Mesenchymal stem cell (in vitro differentiated cells and primary cell): ENCODE measurements at regions not wholly inside any gene's neighbourhood (a gene's known extent, or its start where the extent isn't known, plus 50 kb on each side); places are given as distances from the start of the nearest gene placed in this dataset.
"Not testable (repeated sequence)": the region's sequence is repeated elsewhere in the genome, so short reads cannot be mapped to it uniquely, and the experiment has no call there.

Experiments
- DNase-seq: peaks from one replicate; pipeline ENCODE4 v3.0.0-alpha.2; 2013
- H2AFZ ChIP-seq: one replicate; pipeline ENCODE4 v1.6.1; 2013; ENCODE audit warnings: low read depth, mild to moderate bottlenecking, control low read depth, inconsistent platforms, low read length, moderate library complexity
- H2AK5ac ChIP-seq: 2 replicates; pipeline ENCODE4 v1.6.1; 2013; ENCODE audit warnings: low read length, moderate library complexity, mild to moderate bottlenecking, inconsistent platforms; ENCODE audit not compliant: severe bottlenecking
- H2BK120ac ChIP-seq: one replicate; pipeline ENCODE4 v1.6.1; 2013; ENCODE audit warnings: low read depth, mild to moderate bottlenecking, inconsistent platforms, low read length, moderate library complexity
- H2BK12ac ChIP-seq, 2 experiments: one replicate each; pipeline ENCODE4 v1.6.1; 2013; ENCODE audit warnings: inconsistent platforms in 2 of 2, low read length in 2 of 2, mild to moderate bottlenecking in 2 of 2, moderate library complexity in 2 of 2, control low read depth in 1 of 2
- H2BK15ac ChIP-seq: one replicate; pipeline ENCODE4 v1.6.1; 2013; ENCODE audit warnings: mild to moderate bottlenecking, low read depth, inconsistent platforms; ENCODE audit not compliant: poor library complexity, severe bottlenecking
- H2BK5ac ChIP-seq: 2 replicates; pipeline ENCODE4 v1.6.1; 2013; ENCODE audit warnings: low read depth, mild to moderate bottlenecking, low read length, control low read depth, inconsistent platforms; ENCODE audit not compliant: poor library complexity, severe bottlenecking
- H3K14ac ChIP-seq, 2 experiments: one replicate each; pipeline ENCODE4 v1.6.1; 2013; ENCODE audit warnings: inconsistent platforms in 2 of 2, low read length in 2 of 2, control low read depth in 1 of 2, mild to moderate bottlenecking in 1 of 2, moderate library complexity in 1 of 2
- H3K18ac ChIP-seq, 2 experiments: one replicate each; pipeline ENCODE4 v1.6.1; 2013; ENCODE audit warnings: inconsistent platforms in 2 of 2, low read length in 2 of 2, control low read depth in 1 of 2, low read depth in 1 of 2, mild to moderate bottlenecking in 1 of 2
- H3K23ac ChIP-seq, 2 experiments: one replicate each; pipeline ENCODE4 v1.6.1; 2013; ENCODE audit warnings: inconsistent platforms in 2 of 2, low read length in 2 of 2, mild to moderate bottlenecking in 2 of 2, moderate library complexity in 2 of 2, control low read depth in 1 of 2
- H3K27ac ChIP-seq: 2 replicates; pipeline ENCODE4 v1.5.1; 2013; ENCODE audit warnings: mild to moderate bottlenecking, moderate library complexity, low read length, control low read depth, inconsistent platforms; ENCODE audit not compliant: poor library complexity, severe bottlenecking
- H3K27me3 ChIP-seq, 2 experiments: 2 replicates each; pipeline versions ENCODE4 v1.6.1 to v1.7.0; 2013; ENCODE audit warnings: low read length in 2 of 2, mild to moderate bottlenecking in 2 of 2, moderate library complexity in 2 of 2, control low read depth in 1 of 2, inconsistent platforms in 1 of 2; ENCODE audit not compliant: control insufficient read depth in 1 of 2, insufficient read depth in 1 of 2
- H3K36me3 ChIP-seq, 2 experiments: 2 replicates each; pipeline versions ENCODE4 v1.6.1 to v1.7.0; 2013; ENCODE audit warnings: low read length in 2 of 2, control low read depth in 1 of 2, inconsistent platforms in 1 of 2, low read depth in 1 of 2, mild to moderate bottlenecking in 1 of 2; ENCODE audit not compliant: insufficient read depth in 2 of 2, control insufficient read depth in 1 of 2
- H3K4ac ChIP-seq, 2 experiments: one replicate each; pipeline ENCODE4 v1.6.1; 2013; ENCODE audit warnings: inconsistent platforms in 2 of 2, low read length in 2 of 2, mild to moderate bottlenecking in 2 of 2, moderate library complexity in 2 of 2, control low read depth in 1 of 2, low read depth in 1 of 2
- H3K4me1 ChIP-seq: 2 replicates; pipeline ENCODE4 v1.6.1; 2013; ENCODE audit warnings: low read depth, low read length, control low read depth; ENCODE audit not compliant: control insufficient read depth, insufficient read depth
- H3K4me2 ChIP-seq: 2 replicates; pipeline ENCODE4 v1.6.1; 2013; ENCODE audit warnings: low read length, mild to moderate bottlenecking, inconsistent platforms; ENCODE audit not compliant: poor library complexity, severe bottlenecking
- H3K4me3 ChIP-seq, 2 experiments: 2 replicates each; pipeline versions ENCODE4 v1.5.1 to v1.7.0; 2013; ENCODE audit warnings: low read length in 2 of 2, mild to moderate bottlenecking in 2 of 2, control low read depth in 1 of 2, low read depth in 1 of 2; ENCODE audit not compliant: insufficient read depth in 1 of 2
- H3K79me1 ChIP-seq: replicated peaks from 2 replicates; pipeline ENCODE4 v1.6.1; 2013; ENCODE audit warnings: mild to moderate bottlenecking, control low read depth, low read length, inconsistent platforms; ENCODE audit not compliant: poor library complexity, severe bottlenecking
- H3K9ac ChIP-seq: 2 replicates; pipeline ENCODE4 v1.7.0; 2013; ENCODE audit warnings: mild to moderate bottlenecking, low read length, moderate library complexity
- H3K9me3 ChIP-seq: 2 replicates; pipeline ENCODE4 v1.7.0; 2013; ENCODE audit warnings: mild to moderate bottlenecking, low read length; ENCODE audit not compliant: control insufficient read depth
- H4K8ac ChIP-seq: one replicate; pipeline ENCODE4 v1.6.1; 2013; ENCODE audit warnings: inconsistent platforms, mild to moderate bottlenecking, low read length, moderate library complexity
- H4K91ac ChIP-seq: one replicate; pipeline ENCODE4 v1.6.1; 2013; ENCODE audit warnings: mild to moderate bottlenecking, low read length, inconsistent platforms
- WGBS: methylation state at CpG from one replicate; pipeline ENCODE4 v1.1.7; 2013; ENCODE audit warnings: mixed read lengths; 5-methylcytosine and 5-hydroxymethylcytosine counted together

GRCh38 chr22:16721961-16722360, 103.2 kb downstream of the XKR3 start:
- H3K23ac ChIP-seq: no peak overlapping the region
- H3K79me1 ChIP-seq: no peaks in the 10 kb centered on the region
- H3K4me3 ChIP-seq: no peak overlapping the region
- no peak overlapping the region for H3K9ac ChIP-seq
- no peak overlapping the region for H2AK5ac ChIP-seq
- H2AFZ ChIP-seq: no peak overlapping the region
- H3K4me2 ChIP-seq: no peak overlapping the region
- no peak overlapping the region for H4K91ac ChIP-seq
- peaks cover 0 to 15% of the 10 kb centered on the region in 2 experiments for H3K27me3 ChIP-seq
- DNase-seq: no peak
- H3K27ac ChIP-seq: no peak overlapping the region
- no peak overlapping the region for H3K18ac ChIP-seq
- H2BK5ac ChIP-seq: no peak overlapping the region
- H2BK12ac ChIP-seq: no peak overlapping the region
- H3K4ac ChIP-seq: no peak overlapping the region
- no peak overlapping the region for H3K14ac ChIP-seq
- 100% methylated on average over 1 of the region's 4 CpGs for WGBS
- no peaks in the 10 kb centered on the region for H3K36me3 ChIP-seq
- no peaks in the 10 kb centered on the region for H3K9me3 ChIP-seq
- no peak overlapping the region for H2BK120ac ChIP-seq
- H4K8ac ChIP-seq: no peak overlapping the region
- no peaks in the 10 kb centered on the region for H3K4me1 ChIP-seq
- no peak overlapping the region for H2BK15ac ChIP-seq

DNA sequence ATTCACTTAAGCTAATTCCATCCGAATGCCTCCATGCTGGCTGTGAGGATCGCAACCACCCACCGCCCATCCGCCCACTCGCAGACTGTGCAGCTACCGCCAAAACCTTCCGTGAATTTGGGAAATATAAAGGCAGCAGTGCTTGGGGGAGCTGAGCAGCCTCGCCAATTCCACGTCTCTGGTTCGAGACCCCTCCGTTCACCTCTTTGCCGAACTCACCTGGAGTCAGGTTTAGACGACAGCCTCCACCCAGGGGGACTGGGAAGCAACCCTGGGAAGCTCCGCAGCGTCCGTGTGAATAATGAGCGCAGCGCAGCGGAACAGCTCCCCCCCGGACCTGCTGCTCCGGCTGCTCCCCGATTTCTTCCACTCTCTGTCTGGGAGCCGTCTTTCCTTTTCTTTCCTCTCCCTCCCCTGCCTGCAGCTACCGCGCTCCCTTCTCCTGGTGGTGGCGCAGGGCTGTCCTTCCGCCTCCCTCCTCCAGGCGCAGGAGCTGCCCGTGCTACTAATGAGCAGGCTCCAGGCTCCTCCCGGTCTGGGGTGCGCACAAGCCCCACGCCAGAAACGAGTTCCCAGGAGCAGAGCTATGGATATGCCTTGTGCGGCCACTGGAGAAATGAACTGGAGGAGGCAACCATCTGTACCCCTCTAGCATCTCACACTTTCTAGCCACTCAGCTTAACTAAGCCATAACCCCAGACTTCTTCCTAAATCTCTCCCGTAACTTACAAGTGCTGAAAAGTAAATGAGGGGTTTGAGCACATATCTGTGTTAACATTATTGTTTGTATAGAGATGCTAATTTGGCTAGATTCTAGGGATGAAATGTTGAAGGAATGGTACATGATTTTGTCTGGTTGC, 107.3 kb downstream of the XKR3 start:
- Histone ChIP-seq H2AK5ac (no peak overlapping the region), H3K4me2 (no peak overlapping the region), H3K9ac (no peak overlapping the region), H3K4me1 (no peaks in the 10 kb centered on the region), H2BK120ac (no peak overlapping the region), H3K79me1 (no peaks in the 10 kb centered on the region), H3K18ac (no peak overlapping the region), H2AFZ (no peak overlapping the region), H3K9me3 (no peaks in the 10 kb centered on the region), H3K27me3 (peaks cover 0 to 15% of the 10 kb centered on the region in 2 experiments), H2BK12ac (no peak overlapping the region), H3K4ac (no peak overlapping the region), H3K14ac (no peak overlapping the region), H4K91ac (no peak overlapping the region), H3K36me3 (no peaks in the 10 kb centered on the region), H2BK5ac (no peak overlapping the region), H2BK15ac (no peak overlapping the region), H3K4me3 (peak overlapping the region in 1 of 2 experiments; percentile 41), H3K23ac (no peak overlapping the region), H3K27ac (no peak overlapping the region), H4K8ac (no peak overlapping the region)
- WGBS: 87% methylated on average over 33 of the region's 35 CpGs
- DNase-seq: no peak

DNA sequence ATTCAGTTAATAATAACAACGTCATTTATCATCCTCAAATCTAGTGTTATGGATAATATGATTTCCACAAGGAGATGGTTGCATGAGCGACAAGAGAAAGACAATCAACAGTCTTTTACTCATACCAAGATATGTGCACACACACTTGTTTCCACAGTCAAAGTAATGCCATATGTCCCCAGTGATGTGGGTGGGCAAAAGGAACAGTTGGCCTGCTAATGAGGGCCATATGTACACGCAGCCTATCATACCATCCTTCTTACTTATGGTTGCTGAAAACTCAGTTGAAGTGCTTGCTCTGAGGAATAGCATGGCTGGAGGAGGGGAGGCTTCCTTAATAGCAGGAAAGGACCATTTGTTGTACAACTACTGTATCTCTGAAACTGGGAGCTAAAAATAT, 110.6 kb downstream of the XKR3 start:
- not testable (repeated sequence) for H4K8ac ChIP-seq, H2BK15ac ChIP-seq, H3K14ac ChIP-seq, H3K4me3 ChIP-seq, H3K4me2 ChIP-seq, H3K23ac ChIP-seq, H3K27ac ChIP-seq, H2AK5ac ChIP-seq, DNase-seq, H3K36me3 ChIP-seq, H2AFZ ChIP-seq, H3K4me1 ChIP-seq, H2BK120ac ChIP-seq, H2BK5ac ChIP-seq, H3K9me3 ChIP-seq, H3K4ac ChIP-seq, H2BK12ac ChIP-seq, H3K79me1 ChIP-seq, H3K18ac ChIP-seq, H3K9ac ChIP-seq, H4K91ac ChIP-seq
- no CpG with 5 or more reads among the region's 3 CpGs for WGBS
- H3K27me3 ChIP-seq: peaks cover 0 to 15% of the 10 kb centered on the region in 2 experiments

DNA sequence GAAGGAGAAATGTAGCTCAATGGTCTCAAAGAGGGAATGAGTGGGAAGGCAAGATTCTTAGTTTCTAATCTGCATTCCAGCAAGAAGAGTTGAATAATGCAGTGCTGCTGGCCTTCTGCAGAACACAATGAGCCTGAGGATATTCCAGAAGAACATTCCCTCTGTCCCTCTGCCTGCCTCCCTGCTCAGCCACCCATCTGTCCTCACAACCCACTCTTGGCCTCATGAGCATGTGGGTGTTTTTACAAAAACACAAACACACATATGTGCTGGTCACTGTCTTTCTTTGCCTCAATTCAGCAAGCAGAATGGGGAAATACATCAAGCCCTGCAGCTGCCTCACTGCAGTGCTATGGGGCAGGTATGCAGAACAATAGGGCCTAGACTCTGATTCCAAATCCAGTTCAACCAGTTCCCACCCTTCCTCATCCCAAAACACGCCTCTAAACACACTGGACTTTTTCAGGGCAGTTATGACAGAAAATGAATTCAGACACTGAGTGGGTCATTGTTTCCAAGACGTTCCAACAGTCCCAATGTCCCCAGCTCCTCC, 109.8 kb upstream of the CCT8L2 start:
- H3K36me3 ChIP-seq, H2BK5ac ChIP-seq, H3K18ac ChIP-seq, H4K8ac ChIP-seq, H3K79me1 ChIP-seq, H3K27ac ChIP-seq, H4K91ac ChIP-seq, H3K9ac ChIP-seq, H2BK12ac ChIP-seq, H3K4me2 ChIP-seq, H3K9me3 ChIP-seq, H3K4ac ChIP-seq, H2AFZ ChIP-seq, H3K4me3 ChIP-seq, H2BK15ac ChIP-seq, H3K4me1 ChIP-seq, H2AK5ac ChIP-seq, H3K23ac ChIP-seq, DNase-seq, H3K27me3 ChIP-seq, H2BK120ac ChIP-seq, H3K14ac ChIP-seq: not testable (repeated sequence)
- WGBS: 21% methylated on average over 2 of the region's 2 CpGs
